HCT116 (cell line): ENCODE measurements at regions not wholly inside any gene's neighbourhood (a gene's known extent, or its start where the extent isn't known, plus 50 kb on each side); places are given as distances from the start of the nearest gene placed in this dataset.

ENCODE experiments used
- CTCF ChIP-seq, 3 experiments: fragments of 200-600 bp in 1 of 3; sonication (generic) in 1 of 3; IDR thresholded peaks in 2 of 3; conservative IDR thresholded peaks in 1 of 3; 2 replicates each; pipeline ENCODE4 v1.5.1; 2012 to 2017; ENCODE audit warnings: low read depth in 2 of 3, low read length in 2 of 3, antibody characterized with exemption in 1 of 3, borderline replicate concordance in 1 of 3, control low read depth in 1 of 3, mild to moderate bottlenecking in 1 of 3, mixed read lengths in 1 of 3, mixed run types in 1 of 3, moderate library complexity in 1 of 3; ENCODE audit not compliant: insufficient read depth in 1 of 3
- EZH2phosphoT487 ChIP-seq: fragments of 200-600 bp; IDR thresholded peaks from 2 replicates; pipeline ENCODE4 v1.6.1; 2018; ENCODE audit warnings: antibody characterized with exemption, borderline replicate concordance
- POLR2A ChIP-seq: IDR thresholded peaks from 2 replicates; pipeline ENCODE4 v1.7.0; 2011; ENCODE audit warnings: borderline replicate concordance; ENCODE audit not compliant: insufficient read depth, insufficient read length; ENCODE audit errors: extremely low read depth
- RAD21 ChIP-seq: IDR thresholded peaks from 2 replicates; pipeline ENCODE4 v1.6.1; 2012; ENCODE audit warnings: low read depth, mild to moderate bottlenecking

DNA sequence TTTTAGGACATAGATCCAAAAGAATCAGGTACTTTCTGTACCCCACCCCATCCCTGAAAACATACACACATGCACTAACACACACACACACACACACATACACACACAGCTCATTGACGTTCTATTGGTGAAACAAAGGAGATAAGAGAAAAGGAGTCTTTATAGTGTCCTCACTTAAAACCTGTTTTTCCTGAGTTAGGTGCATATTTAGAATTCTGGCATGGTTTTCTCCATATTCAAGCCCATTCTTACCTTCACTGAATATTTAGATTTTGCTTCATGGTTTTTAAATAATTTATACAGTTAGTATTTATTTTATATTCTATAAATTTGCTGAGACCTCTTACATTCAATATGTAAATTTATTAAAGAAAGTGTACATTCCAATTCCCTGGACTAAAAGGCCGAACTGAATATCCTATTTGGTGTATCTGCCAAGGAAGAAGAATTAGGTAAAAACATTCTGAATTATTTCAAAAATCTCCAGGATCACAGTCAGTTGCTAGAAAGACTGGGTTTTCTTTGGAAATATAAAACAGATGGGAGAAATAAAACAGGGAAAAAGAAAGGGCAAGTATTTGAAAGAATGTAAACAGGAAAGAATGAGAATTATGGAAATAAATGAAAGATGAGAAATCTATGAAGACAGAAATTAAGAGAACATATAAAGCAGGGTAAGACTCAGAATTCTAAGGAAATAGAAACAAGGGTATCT is 556.2 kb downstream of the KCTD12 start:
- TF ChIP-seq EZH2phosphoT487 (no peak), CTCF (IDR thresholded peaks at IDR 0.05 in 2 of 3, conservative IDR thresholded peaks at IDR 0.05 in 1 of 3; ENCODE audit: borderline replicate concordance in 1 of 3, insufficient read depth in 1 of 3, low read depth in 2 of 3, low read length in 2 of 3) (no peak), RAD21 (no peak), POLR2A (no peak)
